IMR-90 (cell line): ENCODE measurements at regions not wholly inside any gene's neighbourhood (a gene's known extent, or its start where the extent isn't known, plus 50 kb on each side); places are given as distances from the start of the nearest gene placed in this dataset.

ENCODE experiments used
- ATAC-seq: fragments of 200-7000 bp; cut with Tn5 transposase; 2 replicates; pipeline ENCODE4 v1.9.1; 2020; ENCODE audit warnings: low read depth, mild to moderate bottlenecking, moderate library complexity
- BruUV-seq: library from RNA; stranded (reverse); fragments of 400-500 nt; replicated peaks from 2 replicates; lab custom pipeline; 2021; lab: Mats Ljungman, UMichigan
- CTCF ChIA-PET: fragments of 300-600 bp; formaldehyde crosslinking; extraction: SDS; loops from one replicate; lab custom pipeline; 2021; ENCODE audit warnings: antibody characterized with exemption; lab: Yijun Ruan, JAX
- POLR2A ChIA-PET: fragments of 300-600 bp; sonication (Branson Sonifier 250); formaldehyde crosslinking; loops from one replicate; lab custom pipeline; 2022; ENCODE audit warnings: antibody characterized with exemption; ENCODE audit not compliant: unreplicated experiment; lab: Charles Lee
- DNase-seq: peaks from one replicate; pipeline ENCODE4 v3.0.0; 2013
- H2AFZ ChIP-seq: replicated peaks from 2 replicates; pipeline ENCODE3; 2013; ENCODE audit warnings: low read length, mild to moderate bottlenecking; ENCODE audit not compliant: poor library complexity
- H2AK5ac ChIP-seq: 2 replicates; pipeline ENCODE4 v1.6.1; 2013; ENCODE audit warnings: low read depth, low read length, inconsistent platforms
- H2AK9ac ChIP-seq: replicated peaks from 2 replicates; pipeline ENCODE3; 2013; ENCODE audit warnings: mild to moderate bottlenecking, low read depth, low read length, moderate library complexity; ENCODE audit not compliant: poor library complexity
- H2BK120ac ChIP-seq: 2 replicates; pipeline ENCODE4 v1.6.1; 2013; ENCODE audit warnings: low read depth, low read length, inconsistent platforms
- H2BK15ac ChIP-seq: 3 replicates; pipeline ENCODE4 v1.6.1; 2013; ENCODE audit warnings: low read depth, low read length, inconsistent platforms
- H2BK20ac ChIP-seq: 2 replicates; pipeline ENCODE4 v1.6.1; 2013; ENCODE audit warnings: low read depth, mild to moderate bottlenecking, inconsistent platforms, low read length, moderate library complexity
- H2BK5ac ChIP-seq: 2 replicates; pipeline ENCODE4 v1.6.1; 2013; ENCODE audit warnings: mild to moderate bottlenecking, low read depth, low read length, inconsistent platforms; ENCODE audit not compliant: poor library complexity, severe bottlenecking
- H3K14ac ChIP-seq: replicated peaks from 2 replicates; pipeline ENCODE4 v1.6.1; 2013; ENCODE audit warnings: low read depth, low read length, inconsistent platforms
- H3K18ac ChIP-seq: 2 replicates; pipeline ENCODE4 v1.6.1; 2013; ENCODE audit warnings: low read depth, low read length, control low read depth
- H3K23ac ChIP-seq: 2 replicates; pipeline ENCODE4 v1.6.1; 2013; ENCODE audit warnings: low read depth, low read length, inconsistent platforms
- H3K27ac ChIP-seq: 2 replicates; pipeline ENCODE4 v1.5.1; 2013; ENCODE audit warnings: mild to moderate bottlenecking, control low read depth, low read length; ENCODE audit not compliant: insufficient read depth
- H3K27me3 ChIP-seq: 2 replicates; pipeline ENCODE4 v1.6.1; 2013; ENCODE audit warnings: low read length; ENCODE audit not compliant: control insufficient read depth, insufficient read depth
- H3K36me3 ChIP-seq: 2 replicates; pipeline ENCODE4 v1.6.1; 2013; ENCODE audit warnings: low read length, mixed read lengths; ENCODE audit not compliant: control insufficient read depth, insufficient read depth
- H3K4ac ChIP-seq: 2 replicates; pipeline ENCODE4 v1.6.1; 2013; ENCODE audit warnings: low read depth, low read length, inconsistent platforms
- H3K4me1 ChIP-seq: 2 replicates; pipeline ENCODE4 v1.6.1; 2013; ENCODE audit warnings: low read length, mixed read lengths; ENCODE audit not compliant: control insufficient read depth, insufficient read depth
- H3K4me2 ChIP-seq: 2 replicates; pipeline ENCODE4 v1.6.1; 2013; ENCODE audit warnings: low read depth, mild to moderate bottlenecking, control low read depth, low read length, moderate library complexity
- H3K4me3 ChIP-seq: 2 replicates; pipeline ENCODE4 v1.5.1; 2013; ENCODE audit warnings: low read depth, mild to moderate bottlenecking, control low read depth, low read length, moderate library complexity; ENCODE audit not compliant: insufficient read depth
- H3K56ac ChIP-seq: 2 replicates; pipeline ENCODE4 v1.6.1; 2013; ENCODE audit warnings: low read length, inconsistent platforms; ENCODE audit not compliant: insufficient read depth; ENCODE audit errors: extremely low read depth
- H3K79me1 ChIP-seq, 2 experiments: 2 replicates each; pipeline ENCODE4 v1.6.1; 2013; ENCODE audit warnings: low read length in 2 of 2, inconsistent platforms in 1 of 2, low read depth in 1 of 2
- H3K9ac ChIP-seq: 2 replicates; pipeline ENCODE4 v1.6.1; 2013; ENCODE audit warnings: low read depth, low read length, control low read depth
- H3K9me1 ChIP-seq: 2 replicates; pipeline ENCODE4 v1.6.1; 2013; ENCODE audit warnings: low read length, inconsistent platforms; ENCODE audit not compliant: insufficient read depth
- H3K9me3 ChIP-seq: 2 replicates; pipeline ENCODE4 v1.6.1; 2013; ENCODE audit warnings: low read length; ENCODE audit not compliant: control insufficient read depth, insufficient read depth
- H4K20me1 ChIP-seq: 2 replicates; pipeline ENCODE4 v1.6.1; 2013; ENCODE audit warnings: low read length, inconsistent platforms; ENCODE audit not compliant: insufficient read depth
- H4K5ac ChIP-seq: 2 replicates; pipeline ENCODE4 v1.6.1; 2013; ENCODE audit warnings: mild to moderate bottlenecking, low read depth, low read length, control low read depth
- H4K8ac ChIP-seq, 2 experiments: 2 replicates each; pipeline ENCODE4 v1.6.1; 2013; ENCODE audit warnings: low read depth in 2 of 2, low read length in 2 of 2, control low read depth in 1 of 2, inconsistent platforms in 1 of 2
- H4K91ac ChIP-seq: 2 replicates; pipeline ENCODE4 v1.6.1; 2013; ENCODE audit warnings: low read depth, low read length, inconsistent platforms; ENCODE audit not compliant: insufficient read depth
- BHLHE40 ChIP-seq: fragments of 150-350 bp; IDR thresholded peaks from 2 replicates; pipeline ENCODE4 v1.6.1; 2016; ENCODE audit warnings: mild to moderate bottlenecking, low read depth, low read length
- CEBPB ChIP-seq: IDR thresholded peaks from 2 replicates; pipeline ENCODE4 v1.6.1; 2012; ENCODE audit warnings: low read depth, low read length, improper control_type of control experiment
- CHD1 ChIP-seq: IDR thresholded peaks from 2 replicates; pipeline ENCODE4 v1.6.1; 2012; ENCODE audit warnings: low read depth, low read length, improper control_type of control experiment
- CTCF ChIP-seq: conservative IDR thresholded peaks from 2 replicates; pipeline ENCODE4 v1.5.1; 2012; ENCODE audit warnings: mild to moderate bottlenecking, low read depth, low read length, improper control_type of control experiment
- ELK1 ChIP-seq: fragments of 150-350 bp; IDR thresholded peaks from 2 replicates; pipeline ENCODE4 v1.6.1; 2016; ENCODE audit warnings: low read depth, mild to moderate bottlenecking, low read length, moderate library complexity, borderline replicate concordance
- FOS ChIP-seq: fragments of 150-350 bp; IDR thresholded peaks from 2 replicates; pipeline ENCODE4 v1.6.1; 2016; ENCODE audit warnings: low read depth, low read length
- MAFK ChIP-seq: IDR thresholded peaks from 2 replicates; pipeline ENCODE4 v1.6.1; 2012; ENCODE audit warnings: low read depth, low read length, improper control_type of control experiment
- MAZ ChIP-seq: IDR thresholded peaks from 2 replicates; pipeline ENCODE4 v1.6.1; 2012; ENCODE audit warnings: low read depth, mild to moderate bottlenecking, low read length, improper control_type of control experiment, moderate library complexity, borderline replicate concordance
- MXI1 ChIP-seq: IDR thresholded peaks from 2 replicates; pipeline ENCODE4 v1.6.1; 2012; ENCODE audit warnings: low read depth, mild to moderate bottlenecking, low read length, moderate library complexity, borderline replicate concordance
- NFE2L2 ChIP-seq: fragments of 150-350 bp; IDR thresholded peaks from 2 replicates; pipeline ENCODE4 v1.6.1; 2016; ENCODE audit warnings: low read depth, mild to moderate bottlenecking, low read length
- POLR2A ChIP-seq: IDR thresholded peaks from 2 replicates; pipeline ENCODE4 v1.6.1; 2012; ENCODE audit warnings: mild to moderate bottlenecking, low read depth, low read length
- RAD21 ChIP-seq: IDR thresholded peaks from 2 replicates; pipeline ENCODE4 v1.6.1; 2012; ENCODE audit warnings: low read length, improper control_type of control experiment
- RCOR1 ChIP-seq: IDR thresholded peaks from 2 replicates; pipeline ENCODE4 v1.6.1; 2012; ENCODE audit warnings: mild to moderate bottlenecking, low read length, improper control_type of control experiment; ENCODE audit not compliant: insufficient replicate concordance
- RFX5 ChIP-seq: IDR thresholded peaks from 2 replicates; pipeline ENCODE4 v1.8.0; 2012; ENCODE audit warnings: low read depth, mild to moderate bottlenecking, low read length, moderate library complexity
- SMC3 ChIP-seq: fragments of 150-350 bp; IDR thresholded peaks from 2 replicates; pipeline ENCODE4 v1.6.1; 2016; ENCODE audit warnings: low read depth, mild to moderate bottlenecking, antibody characterized with exemption, low read length, moderate library complexity
- USF2 ChIP-seq: fragments of 150-350 bp; IDR thresholded peaks from 2 replicates; pipeline ENCODE4 v1.6.1; 2017; ENCODE audit warnings: mild to moderate bottlenecking, antibody characterized with exemption, low read length, low read depth
- WGBS, 2 experiments: methylation state at CpG; one replicate each; pipeline versions ENCODE4 v1.1.5 to v1.1.7; 2013; ENCODE audit warnings: missing lambda C conversion rate in 2 of 2; ENCODE audit not compliant: insufficient read length in 1 of 2; ENCODE audit errors: extremely low coverage in 2 of 2; 5-methylcytosine and 5-hydroxymethylcytosine counted together
- dilution Hi-C: fragments of 300-500 bp; cut with HindIII; formaldehyde crosslinking; loops from one replicate; pipeline ENCODE4 v1.14.3; 2018; ENCODE audit warnings: low sequenced_read_pairs; ENCODE audit not compliant: unreplicated experiment
- in situ Hi-C: fragments of 300-500 bp; cut with MboI; formaldehyde crosslinking; loops from 3 replicates; pipeline ENCODE4 v1.14.3; 2019; ENCODE audit warnings: low sequenced_read_pairs, inconsistent platforms, mixed read lengths
- intact Hi-C: fragments of 100-400 bp; cut with micrococcal nuclease; formaldehyde crosslinking; loops from 2 replicates; pipeline ENCODE4 v1.10.0; 2022

- no peaks in the 10 kb centered on the region for H3K36me3 ChIP-seq
- no peak overlapping the region for H2AK5ac ChIP-seq
- no peaks in the 10 kb centered on the region for H3K27me3 ChIP-seq
- no peak overlapping the region for H3K23ac ChIP-seq
- no CpG with 5 or more reads among the region's 3 CpGs for WGBS, 2 experiments
- TF ChIP-seq USF2 (no peak), CTCF (no peak), RAD21 (no peak), NFE2L2 (no peak), SMC3 (no peak), RCOR1 (no peak), CHD1 (no peak), MAFK (no peak), FOS (no peak), MAZ (no peak), CEBPB (no peak), POLR2A (no peak), MXI1 (no peak), RFX5 (no peak), ELK1 (no peak), BHLHE40 (no peak)
- no peak overlapping the region for H3K4me2 ChIP-seq
- ChIA-PET CTCF (interaction anchor here (1.2 kb wide), 1 partner anchor 17 kb away, joined by 3 read pairs; no protein-coding TSS in a partner anchor), POLR2A (no interaction called here)
- H3K4ac ChIP-seq = no peak overlapping the region
- H4K20me1 ChIP-seq = no peaks in the 10 kb centered on the region
- H4K91ac ChIP-seq = no peak overlapping the region
- no peak overlapping the region for H3K14ac ChIP-seq
- no peak overlapping the region for H2BK5ac ChIP-seq
- no peak for ATAC-seq
- intact Hi-C loops (no loop called here), in situ Hi-C loops (no loop called here), dilution Hi-C loops (no loop called here)
- H2AFZ ChIP-seq = no peak overlapping the region
- no peak overlapping the region for H2BK120ac ChIP-seq
- H3K56ac ChIP-seq = no peak overlapping the region
- H3K9me3 ChIP-seq = no peaks in the 10 kb centered on the region
- no peak overlapping the region for H4K8ac ChIP-seq
- no peak overlapping the region for H3K9ac ChIP-seq
- no peaks in the 10 kb centered on the region for H3K4me1 ChIP-seq
- H2BK20ac ChIP-seq = no peak overlapping the region
- no peak overlapping the region for H3K18ac ChIP-seq
- H4K5ac ChIP-seq = no peak overlapping the region
- no peaks in the 10 kb centered on the region for H3K79me1 ChIP-seq
- no TSS peak for BruUV-seq
- no peak overlapping the region for H2AK9ac ChIP-seq
- no peak overlapping the region for H3K27ac ChIP-seq
- H2BK15ac ChIP-seq = no peak overlapping the region
- no peak for DNase-seq
- no peak overlapping the region for H3K4me3 ChIP-seq
- H3K9me1 ChIP-seq = no peaks in the 10 kb centered on the region
These were observed 470.0 kb downstream of the GASK1B start for GRCh38 chr4:157702831-157703230.
